Muscle of leg (tissue), 3 donors: ENCODE measurements at regions not wholly inside any gene's neighbourhood (a gene's known extent, or its start where the extent isn't known, plus 50 kb on each side); places are given as distances from the start of the nearest gene placed in this dataset.

Source experiments
- DNase-seq: peaks from one replicate; pipeline ENCODE4 v3.0.0; 2013
- H3K27ac ChIP-seq: one replicate; pipeline ENCODE4 v1.5.1; 2013; ENCODE audit warnings: mild to moderate bottlenecking, low read length, control low read depth
- H3K27me3 ChIP-seq: one replicate; pipeline ENCODE4 v1.6.1; 2013; ENCODE audit warnings: low read length; ENCODE audit not compliant: control insufficient read depth, insufficient read depth
- H3K36me3 ChIP-seq: one replicate; pipeline ENCODE4 v1.6.1; 2013; ENCODE audit warnings: low read length; ENCODE audit not compliant: control insufficient read depth, insufficient read depth
- H3K4me1 ChIP-seq: one replicate; pipeline ENCODE4 v1.6.1; 2013; ENCODE audit warnings: low read length; ENCODE audit not compliant: control insufficient read depth, insufficient read depth
- H3K4me3 ChIP-seq: one replicate; pipeline ENCODE4 v1.5.1; 2013; ENCODE audit warnings: low read length, control low read depth
- H3K9me3 ChIP-seq: replicated peaks from 2 replicates; pipeline ENCODE4 v1.6.1; 2013; ENCODE audit warnings: low read depth, low read length; ENCODE audit not compliant: control insufficient read depth
- WGBS: methylation state at CpG from one replicate; pipeline ENCODE4 v1.1.5; 2013; ENCODE audit warnings: missing lambda C conversion rate; ENCODE audit not compliant: insufficient coverage; 5-methylcytosine and 5-hydroxymethylcytosine counted together

DNA sequence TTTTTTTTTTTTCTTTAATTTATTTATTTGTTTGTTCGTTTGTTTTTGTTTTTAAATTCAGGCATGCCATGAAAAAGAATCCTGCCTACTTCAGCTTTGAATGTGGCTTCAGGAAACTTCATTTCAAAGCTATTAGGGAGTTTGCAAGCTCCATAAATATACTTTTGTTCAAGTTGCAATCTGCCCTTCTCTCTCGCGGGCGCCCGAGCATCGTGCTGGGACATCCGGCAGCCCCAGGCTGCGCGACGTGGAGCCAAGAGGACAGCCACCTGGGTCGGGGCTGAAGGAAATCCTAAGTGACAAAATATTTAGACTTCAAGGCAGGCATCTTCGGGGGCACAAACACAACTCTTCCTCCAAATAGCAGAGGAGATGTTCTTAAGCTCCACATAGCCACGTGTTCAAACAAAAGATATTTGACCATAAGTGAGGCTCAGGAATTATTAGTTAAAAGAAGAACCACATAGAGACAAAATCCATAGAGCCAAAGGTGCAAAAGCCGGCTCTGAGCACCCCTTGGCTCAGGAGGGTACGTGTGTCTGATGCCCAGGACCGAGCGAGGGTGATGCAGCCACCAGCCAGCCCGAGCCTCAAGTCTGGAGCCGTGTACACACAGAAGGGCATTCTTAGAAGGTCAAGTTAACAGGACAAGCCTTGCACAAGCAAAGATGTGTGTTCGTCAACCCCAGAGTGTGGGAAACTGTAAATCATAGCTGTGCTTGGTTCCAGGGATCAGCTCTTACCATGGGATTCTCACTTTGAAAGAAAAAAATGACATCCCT, 256.5 kb upstream of the SALL3 start:
- DNase-seq, result no peak
- 76% methylated on average over 16 of the region's 20 CpGs for WGBS
- H3K4me1 ChIP-seq, result peaks cover 3% of the 10 kb centered on the region
- H3K4me3 ChIP-seq, result no peak overlapping the region
- H3K36me3 ChIP-seq, result no peaks in the 10 kb centered on the region
- H3K27ac ChIP-seq, result no peak overlapping the region
- H3K9me3 ChIP-seq, result no peaks in the 10 kb centered on the region
- H3K27me3 ChIP-seq, result peaks cover 42% of the 10 kb centered on the region

DNA sequence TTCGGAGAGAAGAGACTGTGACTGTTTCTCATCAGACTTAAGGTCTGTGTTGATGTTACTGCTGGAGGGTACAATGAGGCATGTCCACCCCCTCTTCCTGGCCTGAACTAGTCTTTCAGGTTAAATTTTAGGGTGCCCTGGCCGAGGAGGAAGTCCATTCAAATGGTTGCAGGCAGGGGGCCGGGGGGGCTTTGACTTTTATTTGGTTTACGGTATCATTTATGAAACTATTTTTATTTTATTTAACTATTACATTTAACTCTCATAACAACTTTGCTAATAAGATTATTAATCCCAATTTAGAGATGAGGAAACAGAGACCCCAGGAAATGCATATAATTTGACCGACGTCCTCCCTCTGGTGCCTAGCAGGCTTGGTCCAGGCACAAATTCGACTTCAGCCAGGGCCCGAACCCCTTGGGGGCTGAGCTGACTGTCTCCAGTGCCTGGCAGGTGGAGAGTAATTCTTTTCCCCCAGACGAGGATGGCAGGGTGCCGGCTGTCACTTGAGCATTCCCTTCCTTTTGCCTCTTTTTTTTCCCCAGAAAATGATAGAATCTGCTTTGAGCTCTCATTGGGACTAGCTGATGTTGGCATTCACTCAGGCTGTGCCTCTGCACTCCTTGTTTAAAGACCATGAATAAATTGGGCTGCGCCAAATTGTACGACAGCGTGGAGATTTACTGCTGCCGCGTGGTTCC, 255.3 kb upstream of the SALL3 start:
- 61% methylated on average over 10 of the region's 15 CpGs for WGBS
- Histone ChIP-seq H3K9me3 (no peaks in the 10 kb centered on the region), H3K4me1 (peaks cover 3% of the 10 kb centered on the region), H3K36me3 (no peaks in the 10 kb centered on the region), H3K27ac (no peak overlapping the region), H3K4me3 (no peak overlapping the region), H3K27me3 (peaks cover 42% of the 10 kb centered on the region)
- no peak for DNase-seq

- Histone ChIP-seq H3K9me3 (no peaks in the 10 kb centered on the region), H3K27me3 (peaks cover 38% of the 10 kb centered on the region), H3K4me3 (no peak overlapping the region), H3K27ac (no peak overlapping the region), H3K4me1 (peaks cover 3% of the 10 kb centered on the region), H3K36me3 (no peaks in the 10 kb centered on the region)
- DNase-seq, result no peak
- WGBS, result 77% methylated on average over 9 of the region's 10 CpGs
Measured at GRCh38 chr18:78725426-78725825, 254.2 kb upstream of the SALL3 start.

DNA sequence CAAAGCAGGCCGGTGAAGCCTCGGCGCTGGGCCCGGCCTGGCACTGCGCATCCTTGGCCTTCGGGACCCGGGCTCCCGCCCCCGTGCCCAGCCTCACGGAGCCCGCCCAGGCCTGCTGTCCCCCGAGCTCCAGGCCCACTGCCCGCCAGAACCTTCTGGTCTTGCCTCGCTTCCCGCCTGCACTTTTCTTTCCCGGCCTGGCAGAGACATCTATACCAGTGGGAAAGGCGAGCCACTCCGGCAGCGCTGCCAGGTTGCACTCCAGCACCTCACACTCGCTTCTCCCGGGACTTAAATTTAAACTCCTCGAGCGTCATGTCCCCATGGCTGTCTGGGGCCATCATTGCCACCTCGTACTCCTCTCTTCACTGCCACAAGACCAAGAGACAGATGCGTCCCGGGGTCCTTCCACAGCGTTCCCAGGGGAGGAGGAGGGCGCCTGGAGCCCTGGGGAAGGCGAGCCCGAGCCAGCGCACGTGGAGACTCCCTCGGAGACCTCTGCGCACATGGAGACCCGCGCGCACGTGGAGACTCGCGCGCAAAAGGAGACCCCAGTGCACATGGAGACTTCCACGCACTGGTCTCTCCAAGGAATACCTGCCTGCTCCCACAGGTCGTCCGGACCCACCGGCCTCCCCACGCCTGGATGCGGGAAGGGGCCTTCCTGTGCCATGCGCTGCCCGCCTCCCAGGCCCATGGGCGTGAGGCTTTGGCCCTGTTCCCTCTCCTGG, 253.1 kb upstream of the SALL3 start:
- DNase-seq, result no peak
- Histone ChIP-seq H3K4me3 (no peak overlapping the region), H3K4me1 (no peaks in the 10 kb centered on the region), H3K36me3 (no peaks in the 10 kb centered on the region), H3K27ac (no peak overlapping the region), H3K9me3 (no peaks in the 10 kb centered on the region), H3K27me3 (peaks cover 30% of the 10 kb centered on the region)
- 90% methylated on average over 49 of the region's 50 CpGs for WGBS

- Histone ChIP-seq H3K27ac (no peak overlapping the region), H3K27me3 (peaks cover 28% of the 10 kb centered on the region), H3K4me1 (no peaks in the 10 kb centered on the region), H3K4me3 (no peak overlapping the region), H3K9me3 (no peaks in the 10 kb centered on the region), H3K36me3 (no peaks in the 10 kb centered on the region)
- WGBS, result 90% methylated on average over 22 of the region's 25 CpGs
- DNase-seq, result no peak
Measured at GRCh38 chr18:78727057-78727739, 252.4 kb upstream of the SALL3 start.

DNA sequence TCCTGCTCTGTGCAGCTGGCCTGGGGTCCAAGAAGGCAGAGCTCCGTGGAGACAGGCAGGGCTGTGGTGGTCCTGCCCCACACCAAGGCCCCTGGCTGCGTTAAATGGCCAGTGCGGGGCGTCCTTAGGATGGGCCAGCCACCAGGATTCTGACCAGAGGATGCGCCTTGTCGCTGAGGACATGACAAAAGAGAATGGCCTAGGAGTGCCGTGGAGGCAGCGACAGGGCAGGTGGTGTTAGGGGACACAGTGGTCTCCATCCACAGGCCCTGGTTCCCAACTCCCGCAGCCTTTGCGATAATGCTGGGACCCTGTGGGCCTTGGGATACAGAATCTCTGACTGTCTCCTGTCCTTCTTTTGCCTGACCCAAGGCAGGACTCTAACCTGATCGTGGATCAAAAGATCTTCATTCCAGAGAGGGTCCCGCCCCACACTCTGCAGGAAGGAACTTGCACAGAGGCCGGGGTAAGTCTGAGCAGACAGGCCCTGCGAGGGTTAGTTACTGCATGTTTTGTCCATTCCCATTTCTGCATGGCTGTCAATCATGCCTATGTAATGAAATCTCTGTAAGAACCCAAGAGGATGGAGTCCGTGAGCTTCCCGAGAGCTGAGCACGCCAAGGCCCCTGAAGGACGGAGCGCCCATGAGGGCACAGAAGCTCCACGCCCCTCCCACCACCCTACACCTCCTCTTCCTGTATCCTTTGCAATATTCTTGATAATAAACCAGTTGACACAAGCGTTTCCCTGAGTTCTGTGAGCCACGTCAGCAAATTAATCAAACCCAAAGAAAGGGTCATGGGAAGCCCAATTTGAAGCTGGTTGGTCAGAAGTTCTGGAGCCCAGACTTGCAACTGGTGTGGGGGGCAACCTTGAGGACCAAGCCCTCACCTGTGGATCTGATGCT, 251.5 kb upstream of the SALL3 start:
- Histone ChIP-seq H3K27me3 (peaks cover 28% of the 10 kb centered on the region), H3K4me1 (no peaks in the 10 kb centered on the region), H3K27ac (no peak overlapping the region), H3K9me3 (no peaks in the 10 kb centered on the region), H3K36me3 (no peaks in the 10 kb centered on the region), H3K4me3 (no peak overlapping the region)
- DNase-seq, result no peak
- 78% methylated on average over 17 of the region's 22 CpGs for WGBS

- Histone ChIP-seq H3K27me3 (peaks cover 23% of the 10 kb centered on the region), H3K36me3 (no peaks in the 10 kb centered on the region), H3K9me3 (no peaks in the 10 kb centered on the region), H3K4me1 (no peaks in the 10 kb centered on the region), H3K27ac (no peak overlapping the region), H3K4me3 (no peak overlapping the region)
- DNase-seq, result no peak
- 77% methylated on average over 20 of the region's 25 CpGs for WGBS
Measured at GRCh38 chr18:78728784-78729467, 250.7 kb upstream of the SALL3 start.

DNA sequence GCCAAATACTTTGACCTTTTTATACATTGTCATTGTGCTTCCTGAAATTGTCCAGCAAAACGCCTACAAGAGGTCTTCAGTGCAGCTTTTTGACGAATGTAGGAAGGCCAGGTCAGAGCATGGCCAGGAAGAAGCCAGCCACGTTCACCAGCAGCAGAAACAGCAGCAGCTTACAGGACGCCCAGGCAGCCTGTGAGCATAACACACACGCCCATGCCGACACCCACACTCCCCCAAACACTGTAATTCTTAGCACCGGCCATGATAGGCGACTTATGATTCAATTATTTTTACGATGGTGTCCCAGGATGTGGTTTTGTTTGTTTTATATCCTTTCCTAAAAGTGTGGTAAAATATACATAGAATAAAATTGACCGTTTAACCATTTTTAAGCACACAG, 249.1 kb upstream of the SALL3 start:
- peaks cover 10% of the 10 kb centered on the region for H3K27me3 ChIP-seq
- WGBS, result 35% methylated on average over 4 of the region's 10 CpGs
- no peaks in the 10 kb centered on the region for H3K36me3 ChIP-seq
- H3K4me1 ChIP-seq, result no peaks in the 10 kb centered on the region
- DNase-seq, result no peak
- no peak overlapping the region for H3K27ac ChIP-seq
- no peaks in the 10 kb centered on the region for H3K9me3 ChIP-seq
- no peak overlapping the region for H3K4me3 ChIP-seq

DNA sequence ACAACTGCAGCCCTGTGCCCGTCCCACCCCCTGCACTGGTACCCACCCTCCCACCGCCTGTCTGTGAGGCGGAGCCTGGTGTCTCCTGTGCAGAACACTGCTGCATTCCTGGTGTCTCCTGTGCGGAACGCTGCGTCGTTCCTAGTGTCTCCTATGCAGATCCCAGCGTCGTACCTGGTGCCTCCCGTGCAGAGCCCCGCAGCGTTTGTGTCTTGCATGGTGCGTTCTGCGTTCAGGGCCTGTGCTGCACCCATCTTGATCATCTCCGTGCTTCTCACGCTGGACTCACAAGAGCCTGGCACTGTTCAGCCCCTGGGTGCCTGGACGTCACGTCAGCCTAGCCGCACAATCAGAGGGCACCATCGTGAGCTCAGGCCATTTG, 248.6 kb upstream of the SALL3 start:
- Histone ChIP-seq H3K9me3 (no peaks in the 10 kb centered on the region), H3K27ac (no peak overlapping the region), H3K36me3 (no peaks in the 10 kb centered on the region), H3K4me1 (no peaks in the 10 kb centered on the region), H3K27me3 (peaks cover 10% of the 10 kb centered on the region), H3K4me3 (no peak overlapping the region)
- WGBS, result 68% methylated on average over 20 of the region's 20 CpGs
- DNase-seq, result no peak
